RKO (cell line): ENCODE measurements at regions not wholly inside any gene's neighbourhood (a gene's known extent, or its start where the extent isn't known, plus 50 kb on each side); places are given as distances from the start of the nearest gene placed in this dataset.

Experiments
- DNase-seq: peaks from one replicate; pipeline ENCODE4 v3.0.0-alpha.2; 2016; ENCODE audit warnings: low spot score

- DNase-seq = no peak
These were observed 847.3 kb upstream of the SOX11 start for GRCh38 chr2:4844881-4845280.

- DNase-seq = no peak
These were observed 830.2 kb upstream of the SOX11 start for GRCh38 chr2:4862031-4862430.

GRCh38 chr2:4866198-4866597 lies 826.0 kb upstream of the SOX11 start:
- no peak for DNase-seq

GRCh38 chr2:4868466-4868865 lies 823.7 kb upstream of the SOX11 start:
- DNase-seq = no peak

DNA sequence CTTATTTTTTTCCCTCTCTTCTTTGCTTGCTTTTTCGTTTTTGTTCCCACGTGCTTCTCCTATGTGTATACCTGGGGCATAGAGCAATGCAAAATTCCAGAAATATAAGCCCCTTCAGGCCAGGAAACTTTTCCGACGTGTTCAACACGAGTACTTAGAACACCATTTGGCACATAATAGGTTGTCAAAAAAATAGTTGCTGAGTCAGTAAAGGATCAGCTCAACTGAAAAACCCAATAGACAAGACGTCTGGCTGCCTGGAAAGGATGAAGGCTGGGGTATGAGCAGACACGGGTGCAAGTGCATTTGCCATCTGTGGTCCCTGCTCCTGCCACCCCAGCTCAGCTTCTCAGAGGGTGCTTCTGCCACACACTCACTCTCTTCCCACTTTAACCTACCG lies 823.0 kb upstream of the SOX11 start:
- DNase-seq = no peak

- DNase-seq = no peak
These were observed 818.8 kb upstream of the SOX11 start for GRCh38 chr2:4873364-4873763.

DNA sequence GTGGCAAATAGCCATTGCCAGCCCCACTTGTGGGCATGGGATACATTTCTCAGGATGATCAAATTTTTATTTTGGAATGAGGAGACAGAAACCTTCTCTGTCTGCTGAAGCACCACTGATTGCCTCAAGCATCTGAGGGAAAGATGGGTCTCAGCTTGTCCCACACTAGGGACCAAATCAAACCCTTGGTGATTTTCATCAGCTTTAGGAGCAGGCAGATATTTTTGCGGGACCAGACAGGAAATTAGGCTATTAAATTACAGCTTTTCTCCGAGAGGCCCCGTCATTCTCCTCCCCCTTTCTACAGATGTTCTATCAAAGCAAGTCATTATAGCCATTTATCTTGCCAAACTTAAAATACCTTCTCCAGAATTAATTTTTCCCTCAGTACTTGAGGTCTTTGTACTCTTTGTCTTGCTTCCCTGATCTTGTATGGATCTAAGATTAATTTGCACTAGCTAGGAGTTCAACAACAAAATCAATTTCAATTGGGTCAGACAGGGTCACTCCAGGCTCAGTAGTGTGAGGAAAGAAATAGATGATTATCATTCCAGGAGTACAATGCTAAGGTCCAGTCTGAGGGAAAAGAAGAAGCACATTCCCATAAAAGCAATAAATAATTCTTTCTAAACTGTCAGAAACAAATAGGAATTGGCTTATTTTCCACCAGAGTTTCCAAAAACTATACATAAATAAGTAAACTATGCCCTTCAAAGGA lies 818.1 kb upstream of the SOX11 start:
- DNase-seq = no peak

GRCh38 chr2:4882421-4882820 lies 809.8 kb upstream of the SOX11 start:
- no peak for DNase-seq

- DNase-seq = no peak
These were observed 809.2 kb upstream of the SOX11 start for GRCh38 chr2:4882941-4883340.

GRCh38 chr2:4883375-4883774 lies 808.8 kb upstream of the SOX11 start:
- no peak for DNase-seq

- DNase-seq = no peak
These were observed 808.0 kb upstream of the SOX11 start for GRCh38 chr2:4884117-4884571.

DNA sequence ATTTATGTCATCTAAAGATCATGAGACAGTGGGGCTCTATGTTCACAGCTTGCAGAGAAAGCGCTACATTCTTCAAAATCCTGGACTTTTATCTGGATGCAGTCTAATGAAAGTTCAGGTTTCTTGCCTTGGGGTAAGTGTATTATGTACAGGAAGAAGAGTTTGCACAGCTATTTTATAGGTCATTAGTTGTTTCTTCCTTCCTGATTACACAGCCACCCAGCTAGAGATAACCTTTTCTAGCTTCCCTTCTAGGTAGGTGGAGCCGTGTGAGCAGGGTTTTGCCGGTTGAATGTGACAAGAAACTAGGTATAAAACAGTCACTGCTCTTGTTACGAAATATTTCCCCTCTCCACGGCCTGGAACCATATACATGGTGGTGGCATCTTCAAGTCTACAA lies 800.8 kb upstream of the SOX11 start:
- no peak for DNase-seq

DNA sequence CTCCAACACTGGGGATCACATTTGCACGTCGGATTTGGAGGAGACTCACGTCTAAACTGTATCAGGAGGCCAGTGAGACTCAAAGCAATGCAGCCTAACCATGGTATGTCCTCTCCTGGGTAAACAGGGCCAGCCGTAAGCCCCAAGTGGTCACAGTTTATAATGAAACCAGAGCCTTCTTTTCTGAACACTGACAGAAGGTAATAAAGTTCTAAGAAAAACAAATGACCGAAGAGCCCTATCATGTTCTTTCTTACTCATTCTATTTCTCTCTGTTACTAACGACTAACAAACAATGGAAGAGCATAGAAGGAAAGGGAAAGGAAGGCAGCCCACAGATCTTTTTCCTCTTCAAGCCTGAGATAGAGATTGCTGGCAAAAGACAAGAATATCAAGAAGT lies 796.8 kb upstream of the SOX11 start:
- no peak for DNase-seq

DNA sequence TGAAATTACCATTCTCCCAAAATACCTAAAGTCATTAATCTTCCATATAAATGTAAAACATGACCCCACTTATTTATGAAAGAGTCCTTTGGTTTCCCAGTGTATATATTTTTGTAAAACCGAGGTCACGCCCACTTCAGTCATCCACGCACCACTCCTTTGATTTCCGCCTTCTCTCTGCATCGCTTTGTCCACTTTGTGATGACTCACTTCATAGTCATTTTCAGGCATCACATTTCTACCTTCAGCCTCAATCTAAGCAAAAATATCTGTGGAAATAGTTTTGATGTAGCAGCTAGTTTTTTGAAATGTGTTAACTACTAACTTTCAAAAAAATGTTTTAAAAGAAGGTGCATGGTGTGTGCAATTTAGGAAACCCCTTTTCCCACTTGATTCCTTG lies 793.5 kb upstream of the SOX11 start:
- DNase-seq = peak; percentile 43

DNA sequence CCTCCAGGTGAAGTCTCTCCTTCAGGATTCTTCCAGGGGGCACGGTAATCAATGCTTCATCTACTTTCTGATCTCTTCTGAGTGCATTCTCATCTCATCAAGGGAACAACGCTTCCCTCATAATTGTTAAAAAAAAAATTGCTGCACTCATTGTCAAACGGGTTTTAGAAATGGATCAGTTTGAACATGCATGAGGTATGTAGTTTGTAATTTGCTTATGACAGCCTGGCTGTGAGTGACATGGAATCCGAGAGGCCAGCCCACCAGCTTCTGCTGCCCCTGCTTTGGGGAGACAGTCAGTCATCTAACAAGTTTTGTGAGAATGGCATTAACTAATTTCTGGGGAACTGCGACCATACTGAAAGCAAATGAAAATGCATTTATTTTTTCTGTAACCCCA lies 791.9 kb upstream of the SOX11 start:
- DNase-seq = no peak

DNA sequence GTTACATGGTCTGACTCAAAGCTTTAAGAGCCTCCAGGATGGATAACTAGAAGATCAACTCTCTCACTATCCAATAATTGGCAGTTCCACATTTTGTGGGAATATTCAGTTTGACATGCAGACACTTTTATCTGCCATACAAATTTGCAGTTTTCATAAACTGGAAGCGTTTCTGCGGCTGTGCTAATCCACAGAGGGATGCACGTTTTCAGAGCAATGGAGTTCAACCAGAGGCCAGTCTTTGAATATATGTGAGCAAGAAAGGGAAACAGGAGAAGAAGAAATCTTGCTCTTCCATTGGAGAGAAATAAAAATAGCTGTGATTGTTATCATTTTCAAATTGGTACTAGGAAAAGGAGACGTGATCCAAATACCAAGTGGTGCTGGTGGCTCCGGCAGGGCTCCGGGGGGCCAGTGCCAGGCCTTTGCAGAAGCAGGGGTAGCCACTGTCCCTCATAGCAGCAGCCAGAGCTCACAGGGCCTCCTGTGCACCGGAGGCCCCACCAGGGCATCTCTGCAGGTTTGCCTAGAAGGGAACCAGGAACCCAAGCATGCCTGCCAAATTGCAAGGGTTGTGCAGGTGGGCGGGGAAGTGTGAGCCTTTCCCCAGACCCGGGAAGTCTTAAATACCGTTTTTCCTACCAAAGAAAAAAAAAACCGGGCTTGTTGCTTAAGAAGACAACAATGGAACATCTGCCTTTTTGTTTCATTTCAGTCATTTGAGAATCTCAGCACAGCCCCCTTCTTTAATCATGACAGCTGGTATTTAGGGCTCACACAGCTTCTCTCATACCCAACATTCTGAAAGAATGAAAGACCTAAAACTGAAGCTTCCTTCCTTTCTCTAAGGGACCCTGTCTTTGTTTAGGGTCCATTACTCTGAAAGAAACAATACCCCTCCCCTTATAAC lies 791.1 kb upstream of the SOX11 start:
- DNase-seq = no peak

- DNase-seq = no peak
These were observed 788.4 kb upstream of the SOX11 start for GRCh38 chr2:4903656-4904348.

- DNase-seq = no peak
These were observed 783.7 kb upstream of the SOX11 start for GRCh38 chr2:4908461-4908860.

DNA sequence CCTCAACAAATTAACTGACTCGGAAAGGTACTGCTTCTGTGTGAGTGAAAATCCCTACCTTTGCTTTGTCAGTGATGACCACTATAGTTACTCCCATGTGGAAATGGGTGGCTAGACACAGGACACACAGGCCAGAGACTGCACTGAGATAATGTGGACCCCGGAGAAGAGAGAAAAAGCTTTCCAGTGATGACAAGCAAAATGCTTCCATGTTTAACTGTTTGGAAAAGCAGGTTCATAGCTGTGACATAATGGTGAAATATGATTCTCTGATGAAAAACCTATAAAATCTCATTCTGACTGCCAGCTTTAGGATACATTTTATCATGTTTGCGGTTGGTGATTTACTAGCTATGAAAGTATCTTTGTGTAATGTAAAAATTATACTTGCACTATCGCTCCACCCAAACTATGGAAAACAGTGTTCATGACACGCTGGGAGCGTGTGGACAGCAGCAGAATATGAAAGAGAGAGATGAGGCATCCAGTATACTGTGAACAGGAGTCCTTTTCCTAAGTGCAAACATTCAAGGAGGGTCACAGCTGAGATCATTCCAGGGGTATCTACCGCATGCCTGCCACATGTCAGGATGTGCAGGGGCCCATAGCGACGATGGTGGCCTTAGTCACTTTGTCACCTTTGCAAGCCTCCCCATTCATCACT lies 782.7 kb upstream of the SOX11 start:
- DNase-seq = no peak

DNA sequence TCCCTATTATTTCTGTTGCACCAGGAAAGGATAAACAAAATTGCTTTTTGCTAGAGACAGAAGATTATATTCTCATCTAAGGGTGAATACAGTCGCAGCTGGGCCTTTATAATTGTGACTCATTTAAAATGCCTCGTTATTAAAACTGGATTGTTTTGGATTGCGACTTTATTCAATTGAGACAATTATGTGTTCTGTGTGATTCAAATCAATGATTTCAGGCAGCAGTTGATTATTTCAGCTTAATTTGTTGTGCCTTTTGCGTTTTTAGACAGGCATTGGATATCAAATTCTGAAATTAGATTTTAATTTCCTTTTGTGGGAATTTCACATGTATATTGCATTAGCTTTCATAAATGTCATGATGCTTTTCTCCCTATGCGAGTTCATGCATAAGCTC lies 778.1 kb upstream of the SOX11 start:
- DNase-seq = no peak

DNA sequence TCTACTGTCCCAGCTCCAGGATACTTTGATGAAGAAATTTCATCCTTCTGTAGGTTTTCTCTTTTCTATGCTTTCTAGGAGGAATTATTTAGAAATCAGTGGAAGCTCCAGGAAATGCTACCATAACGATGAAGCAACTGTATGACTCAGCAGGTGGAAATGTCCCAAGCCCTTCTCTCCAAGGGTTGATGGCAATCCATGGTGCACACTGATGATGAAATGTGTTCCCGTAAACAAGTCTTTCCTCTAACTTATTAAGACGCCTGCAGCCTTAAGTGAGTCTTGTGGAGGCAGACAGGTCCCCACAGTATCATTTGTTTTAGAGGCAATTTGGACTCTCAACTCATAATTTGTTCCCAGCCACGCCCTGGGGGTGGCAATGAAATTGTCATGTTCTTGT lies 777.6 kb upstream of the SOX11 start:
- peak; percentile 17 for DNase-seq

DNA sequence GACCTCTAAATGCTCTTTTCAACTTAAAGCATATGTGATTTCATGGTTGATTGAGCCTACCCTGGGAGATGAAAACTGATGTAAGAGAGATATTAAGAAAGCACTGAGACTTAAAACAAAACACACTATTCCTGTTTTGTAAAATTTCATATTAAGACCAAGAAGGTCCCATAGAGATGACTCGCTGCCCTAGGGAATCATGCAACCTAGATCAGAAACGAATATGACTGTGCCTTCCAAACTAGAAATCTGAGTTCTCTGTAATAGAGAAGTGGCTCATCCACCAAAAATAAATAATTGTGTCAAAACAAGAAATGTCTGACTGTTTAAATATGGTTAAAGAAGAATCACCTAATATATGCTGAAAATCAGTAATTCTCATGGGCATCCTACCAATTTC lies 776.8 kb upstream of the SOX11 start:
- no peak for DNase-seq
